GM21723 (cell line): ENCODE measurements at regions not wholly inside any gene's neighbourhood (a gene's known extent, or its start where the extent isn't known, plus 50 kb on each side); places are given as distances from the start of the nearest gene placed in this dataset.

Experiments
- ATAC-seq: cut with Tn5 transposase; IDR thresholded peaks from one replicate; pipeline ENCODE4 v1.9.1; 2021; ENCODE audit warnings: mild to moderate bottlenecking, moderate library complexity; ENCODE audit not compliant: unreplicated experiment

DNA sequence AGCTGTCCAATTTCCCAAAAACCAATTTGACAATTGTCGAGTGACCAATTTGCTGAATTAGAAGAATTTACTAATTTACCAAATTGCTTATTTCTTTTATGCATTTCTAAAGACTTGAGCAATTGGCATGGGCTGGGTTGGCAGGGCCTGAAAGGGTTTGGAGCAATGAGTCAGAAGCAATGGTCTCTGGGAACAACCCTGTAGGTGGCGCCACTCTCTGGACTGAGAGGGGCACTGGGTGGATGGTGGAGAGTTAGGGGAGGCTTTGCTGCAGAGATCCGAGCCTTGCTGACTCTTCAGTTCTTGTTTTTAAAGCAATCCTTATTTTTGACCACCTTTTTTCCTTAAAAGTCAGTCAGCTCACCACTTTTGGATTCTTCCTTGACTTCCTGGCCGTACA, 71.5 kb upstream of the RPS23 start:
- ATAC-seq, result no peak

- ATAC-seq, result no peak
These were observed 70.8 kb upstream of the RPS23 start for GRCh38 chr5:82348784-82349425.

GRCh38 chr5:82347201-82347865, 69.2 kb upstream of the RPS23 start:
- ATAC-seq, result no peak

DNA sequence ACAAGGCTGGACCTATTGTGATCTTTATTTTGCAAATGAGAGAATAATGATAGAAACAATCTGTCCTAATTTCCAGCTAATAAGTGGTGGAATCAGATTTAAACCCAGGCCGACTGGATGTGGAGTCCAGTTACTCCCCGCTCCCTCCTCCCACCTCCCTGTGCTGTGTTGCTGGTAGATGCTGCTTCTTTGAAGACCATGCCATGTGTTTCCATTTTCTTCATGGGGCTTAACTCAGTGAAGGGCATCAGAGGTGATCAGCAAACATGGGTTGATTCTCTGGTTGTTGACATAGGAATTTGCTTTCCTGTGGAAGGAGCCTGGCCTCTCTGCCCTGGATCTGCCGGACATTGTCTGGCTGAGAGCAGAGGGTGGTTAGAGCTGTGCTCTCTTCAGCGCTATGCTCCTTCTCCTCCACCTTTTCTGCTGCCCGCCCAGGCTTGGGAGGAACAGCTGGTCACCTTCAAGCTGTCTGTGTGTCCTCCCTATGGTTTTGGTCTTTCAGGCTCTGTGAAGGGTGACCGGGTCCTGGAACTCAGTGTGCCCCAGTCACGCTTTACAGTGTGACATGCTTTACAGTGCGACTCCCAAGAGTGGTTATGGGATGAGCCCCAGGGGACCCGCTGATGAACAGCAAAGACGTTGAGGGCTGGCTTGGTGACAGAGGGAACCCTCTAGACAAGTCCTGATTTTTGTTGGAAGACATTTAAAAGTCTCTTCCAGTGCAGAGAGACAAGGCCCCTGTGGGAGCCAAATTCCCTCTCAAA, 68.4 kb upstream of the RPS23 start:
- ATAC-seq, result no peak

GRCh38 chr5:82345108-82345507, 67.0 kb upstream of the RPS23 start:
- ATAC-seq, result no peak

DNA sequence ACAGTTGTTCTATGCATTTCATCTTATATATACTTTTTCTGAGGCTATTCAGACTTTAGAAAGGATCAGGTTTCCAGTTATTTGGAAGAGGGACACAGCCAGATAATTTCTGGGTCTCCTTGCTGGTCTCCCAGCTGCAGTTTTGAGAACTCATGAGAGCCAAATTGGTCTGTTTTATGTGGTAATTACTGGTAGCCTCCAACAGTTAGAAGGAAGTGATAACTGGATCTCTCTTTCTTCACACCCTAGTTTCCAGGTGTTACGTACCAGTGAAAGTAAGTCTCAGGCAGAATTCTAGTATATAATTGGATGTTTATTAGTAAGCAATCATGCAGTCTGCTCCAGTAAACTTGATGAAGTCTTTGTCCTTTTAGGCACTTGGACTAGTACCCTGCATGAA, 63.2 kb upstream of the RPS23 start:
- ATAC-seq, result no peak

GRCh38 chr5:82340799-82341198, 62.6 kb upstream of the RPS23 start:
- no peak for ATAC-seq

GRCh38 chr5:82339792-82340191, 61.6 kb upstream of the RPS23 start:
- ATAC-seq, result no peak

- no peak for ATAC-seq
These were observed 60.7 kb upstream of the RPS23 start for GRCh38 chr5:82338771-82339373.

DNA sequence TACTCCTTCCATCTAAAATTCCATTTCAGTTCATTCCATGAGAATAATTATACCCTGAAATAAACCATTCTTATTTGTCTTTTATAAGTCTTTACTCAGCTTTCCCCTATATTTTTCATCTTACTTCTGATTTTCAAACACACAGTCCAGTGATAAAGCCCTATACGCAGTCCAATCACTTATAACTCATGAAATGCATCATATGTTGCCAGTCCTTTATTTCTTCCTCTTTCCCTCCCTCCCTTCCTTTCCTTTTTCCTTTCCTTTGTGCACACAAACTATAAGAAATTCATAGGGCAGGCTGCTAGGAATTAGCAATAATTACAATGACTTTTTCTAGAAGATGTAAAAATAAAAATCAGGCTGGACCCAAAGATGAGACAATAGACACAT, 58.8 kb upstream of the RPS23 start:
- ATAC-seq, result no peak

DNA sequence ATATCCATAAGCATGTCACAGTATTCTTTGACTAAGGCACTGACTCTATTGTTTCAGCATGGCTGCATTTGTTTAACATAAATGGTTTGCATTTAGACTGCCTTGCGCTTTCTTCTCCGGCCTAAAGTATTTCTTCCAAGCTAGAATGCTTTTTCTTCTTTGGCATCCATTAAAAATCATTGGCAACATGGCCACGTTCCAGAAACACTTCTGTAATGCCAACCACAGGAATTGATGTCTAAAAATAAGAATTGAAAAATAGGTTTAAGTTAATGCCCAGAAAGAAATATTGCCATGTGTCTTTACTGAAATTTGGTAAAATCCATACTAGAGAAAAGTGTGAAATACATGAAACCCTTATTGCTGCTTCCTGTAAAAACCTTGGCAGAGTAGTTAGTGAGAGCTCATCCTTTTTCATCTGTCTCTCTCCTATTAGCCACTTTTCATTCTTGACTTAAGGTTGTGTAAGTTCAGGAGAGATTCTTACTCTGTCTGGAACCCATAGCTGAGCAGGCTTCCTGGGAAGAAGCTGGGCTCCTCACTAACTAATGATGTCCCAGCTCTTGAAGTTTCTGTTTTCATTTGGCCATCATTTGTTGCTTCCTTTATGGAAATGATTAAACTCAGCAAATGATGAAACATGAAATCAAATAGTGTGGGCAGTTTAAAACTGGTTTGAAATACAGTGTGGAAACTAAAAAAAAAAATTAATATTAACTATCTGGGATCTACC, 58.2 kb upstream of the RPS23 start:
- no peak for ATAC-seq

DNA sequence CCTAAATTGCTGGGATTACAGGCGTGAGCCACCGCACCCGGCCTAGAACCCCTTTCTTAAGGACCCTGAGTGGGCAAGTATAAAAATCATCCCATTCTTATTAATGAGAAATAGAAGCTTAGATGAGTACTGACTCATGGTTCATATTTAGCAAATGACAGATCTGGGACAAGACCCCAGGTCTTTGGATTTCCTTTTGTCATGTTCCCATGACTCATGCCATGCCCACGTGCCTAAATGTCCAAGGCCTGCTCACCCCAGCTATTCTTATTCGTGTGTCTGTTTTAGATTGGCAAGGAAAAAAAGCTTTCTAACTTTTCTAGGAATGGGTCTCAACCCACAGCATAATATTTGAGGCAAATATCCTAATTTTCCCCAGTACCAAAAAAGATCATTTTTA, 57.7 kb upstream of the RPS23 start:
- no peak for ATAC-seq

GRCh38 chr5:82334856-82335255, 56.7 kb upstream of the RPS23 start:
- ATAC-seq, result no peak

DNA sequence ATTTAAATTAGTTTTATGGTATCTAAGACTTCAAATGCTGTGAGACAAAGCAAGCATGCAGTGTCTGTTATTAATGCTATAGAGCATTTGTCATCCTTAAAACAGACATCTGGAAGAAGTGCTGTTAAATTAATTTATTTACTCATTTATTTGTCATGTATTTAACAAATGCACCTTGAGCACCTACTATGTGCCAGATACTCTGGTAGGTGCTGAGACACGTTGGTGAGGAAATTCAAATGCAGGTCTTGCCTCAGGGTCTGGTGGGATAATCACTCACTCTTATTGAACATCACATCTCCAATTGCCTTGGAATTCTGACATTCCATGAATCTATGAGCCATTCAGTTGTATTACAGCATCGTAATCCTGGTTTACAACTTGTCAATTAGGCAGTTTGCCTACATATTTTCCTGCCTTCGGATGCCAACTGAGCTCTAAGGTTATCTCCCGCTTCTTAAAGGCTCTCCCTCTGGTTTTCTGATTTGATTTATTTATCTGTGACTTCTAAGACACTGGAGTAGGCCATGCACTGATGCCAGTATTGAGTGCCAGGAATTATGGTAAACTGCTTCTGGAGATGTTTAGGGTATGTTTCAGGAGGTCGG, 56.0 kb upstream of the RPS23 start:
- ATAC-seq, result no peak

GRCh38 chr5:82332886-82333615, 54.9 kb upstream of the RPS23 start:
- ATAC-seq, result no peak

DNA sequence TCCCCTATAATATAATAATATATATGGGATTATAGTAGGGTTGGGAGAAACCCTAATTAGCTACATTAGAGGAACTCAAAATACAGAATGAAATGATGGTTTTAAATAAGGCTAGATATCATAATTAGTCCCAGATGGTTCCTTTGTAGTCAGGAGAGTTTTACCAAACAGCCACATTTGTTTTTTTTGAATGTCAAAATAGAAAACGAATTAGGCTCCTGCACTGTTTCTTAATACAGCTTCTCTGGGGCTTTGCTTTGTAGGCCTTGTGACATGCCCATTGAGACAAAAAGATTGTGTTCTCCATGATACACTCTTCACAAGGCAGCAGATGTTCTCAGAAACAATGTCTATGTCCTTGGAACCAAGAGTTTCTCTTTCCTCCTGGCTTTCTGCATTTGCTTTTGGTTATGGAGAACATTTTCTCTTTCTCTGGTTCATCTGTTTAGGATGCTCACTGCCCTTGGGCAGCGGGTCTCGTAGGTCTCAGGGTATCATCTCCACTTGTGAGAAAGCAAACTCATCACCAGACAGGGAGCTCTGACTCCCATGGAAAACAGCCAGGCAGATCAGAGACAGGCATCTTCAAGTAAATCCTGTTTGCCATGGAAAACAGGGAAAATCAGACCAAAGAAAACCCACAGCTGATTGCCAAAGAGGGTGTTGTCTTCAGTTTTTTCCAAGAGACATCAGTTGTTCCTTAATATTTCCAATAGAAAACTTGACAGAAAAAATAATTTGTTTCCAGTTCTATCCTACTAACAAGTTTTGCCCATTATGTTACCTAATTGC, 54.1 kb upstream of the RPS23 start:
- ATAC-seq, result no peak

DNA sequence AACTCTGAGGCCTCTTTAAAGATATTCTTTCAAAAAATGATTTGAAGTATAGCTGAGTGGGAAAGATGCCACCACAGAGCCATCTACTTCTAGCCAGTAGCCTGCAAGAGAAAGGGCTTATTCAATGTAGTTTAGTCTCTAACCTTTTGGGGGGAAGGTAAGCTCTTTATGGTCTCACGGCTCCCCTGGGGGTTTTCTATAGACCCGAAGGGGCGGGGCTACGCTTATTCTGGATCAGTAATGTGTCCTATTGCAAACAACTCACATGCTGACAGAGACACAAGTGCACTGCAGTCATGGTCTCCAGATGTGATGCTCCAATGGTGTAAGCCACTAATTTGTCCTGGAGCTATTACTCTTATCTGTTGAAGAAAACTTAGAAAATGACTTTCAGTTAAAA, 53.4 kb upstream of the RPS23 start:
- ATAC-seq, result no peak

GRCh38 chr5:82330530-82331270, 52.5 kb upstream of the RPS23 start:
- ATAC-seq, result no peak

DNA sequence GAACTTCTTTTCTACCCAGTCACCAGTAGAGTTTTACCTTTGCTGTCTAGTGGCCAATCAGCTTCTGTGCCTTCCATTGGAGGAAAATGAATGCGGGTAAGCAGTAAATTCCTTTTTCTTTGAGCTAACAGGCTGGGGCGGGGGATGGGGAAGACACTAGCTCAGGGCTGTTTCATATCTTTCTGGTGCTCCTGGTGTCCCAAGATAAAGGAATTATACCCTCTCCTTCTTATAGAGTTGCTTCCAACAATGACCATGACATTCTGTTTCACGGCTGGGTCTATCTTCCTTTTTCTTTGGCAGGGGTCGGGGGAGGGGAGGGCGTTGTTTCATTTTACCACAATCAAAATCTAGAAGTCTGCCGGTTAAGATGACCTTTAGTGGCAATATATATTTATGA, 51.2 kb upstream of the RPS23 start:
- ATAC-seq, result no peak
